ENCODE measurements at regions not wholly inside any gene's neighbourhood (a gene's known extent, or its start where the extent isn't known, plus 50 kb on each side); places are given as distances from the start of the nearest gene placed in this dataset.

DNA sequence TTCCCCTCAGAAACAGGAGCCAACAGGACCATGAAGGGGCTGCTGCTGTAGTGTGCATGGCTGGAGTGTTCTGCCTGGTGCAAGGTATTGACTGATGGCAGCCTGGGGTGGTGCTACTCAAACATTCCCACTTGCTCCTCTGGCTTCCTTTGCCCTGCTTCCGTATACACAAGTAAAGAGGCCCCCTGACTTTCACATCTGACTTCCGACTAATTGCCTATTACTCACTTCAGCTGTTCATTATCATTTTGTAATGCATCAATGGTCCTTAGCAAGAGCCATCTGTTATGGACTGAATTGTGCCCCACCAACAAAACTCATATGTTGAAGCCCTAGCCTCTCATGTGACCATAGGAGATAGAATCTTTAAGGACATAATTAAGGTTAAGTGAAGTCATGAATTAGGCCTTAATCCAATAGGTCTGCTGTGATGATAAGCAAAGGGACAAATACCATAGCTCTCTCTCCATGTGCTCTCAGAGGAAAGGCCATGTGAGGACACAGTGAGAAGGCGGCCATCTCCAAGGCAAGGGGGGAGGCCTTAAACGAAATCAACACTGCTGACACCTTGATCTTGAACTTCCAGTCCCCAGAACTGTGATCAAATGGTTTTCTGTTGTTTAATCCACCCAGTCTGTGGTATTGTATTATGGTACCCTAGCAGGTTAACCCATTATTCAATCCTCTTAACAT lies 122.5 kb upstream of the CLNK start:
- Histone ChIP-seq H4K20me1 (ENCODE audit: insufficient read depth) (no peaks in the 10 kb centered on the region), H3K4me2 (ENCODE audit: low read length) (no peak overlapping the region), H3K4me3 (replicated peaks in 1 of 2; ENCODE audit: low read depth in 1 of 2, low read length in 2 of 2) (no peak overlapping the region), H3K79me2 (ENCODE audit: insufficient read depth, low read length) (no peaks in the 10 kb centered on the region), H3K4me1 (ENCODE audit: control insufficient read depth in 1 of 2, insufficient read depth in 2 of 2, low read length in 2 of 2) (no peaks in the 10 kb centered on the region), H3K27ac (ENCODE audit: low read depth, low read length) (no peak overlapping the region), H3K9me2 (ENCODE audit: insufficient read depth) (no peaks in the 10 kb centered on the region), H2AFZ (ENCODE audit: low read depth, low read length, poor library complexity, severe bottlenecking) (no peak overlapping the region), H3K9me3 (ENCODE audit: control insufficient read depth in 1 of 2, insufficient read depth in 1 of 2, low read depth in 1 of 2, low read length in 2 of 2) (no peaks in the 10 kb centered on the region), H3K9ac (ENCODE audit: low read length) (no peak overlapping the region), H3K27me3 (ENCODE audit: insufficient read depth, low read length) (no peaks in the 10 kb centered on the region), H3K36me3 (ENCODE audit: control insufficient read depth in 1 of 2, insufficient read depth in 2 of 2, low read length in 2 of 2) (no peaks in the 10 kb centered on the region)
- intact Hi-C loops (cut with micrococcal nuclease): no loop called here
- ATAC-seq (no peak), DNase-seq (ENCODE audit: low read depth, low spot score) (no peak)
- POLR2A ChIA-PET: no interaction called here
- TF ChIP-seq POLR2AphosphoS5 (IDR thresholded peaks at IDR 0.05; ENCODE audit: low read depth, low read length): no peak
- TF ChIP-seq, protein P1, sequence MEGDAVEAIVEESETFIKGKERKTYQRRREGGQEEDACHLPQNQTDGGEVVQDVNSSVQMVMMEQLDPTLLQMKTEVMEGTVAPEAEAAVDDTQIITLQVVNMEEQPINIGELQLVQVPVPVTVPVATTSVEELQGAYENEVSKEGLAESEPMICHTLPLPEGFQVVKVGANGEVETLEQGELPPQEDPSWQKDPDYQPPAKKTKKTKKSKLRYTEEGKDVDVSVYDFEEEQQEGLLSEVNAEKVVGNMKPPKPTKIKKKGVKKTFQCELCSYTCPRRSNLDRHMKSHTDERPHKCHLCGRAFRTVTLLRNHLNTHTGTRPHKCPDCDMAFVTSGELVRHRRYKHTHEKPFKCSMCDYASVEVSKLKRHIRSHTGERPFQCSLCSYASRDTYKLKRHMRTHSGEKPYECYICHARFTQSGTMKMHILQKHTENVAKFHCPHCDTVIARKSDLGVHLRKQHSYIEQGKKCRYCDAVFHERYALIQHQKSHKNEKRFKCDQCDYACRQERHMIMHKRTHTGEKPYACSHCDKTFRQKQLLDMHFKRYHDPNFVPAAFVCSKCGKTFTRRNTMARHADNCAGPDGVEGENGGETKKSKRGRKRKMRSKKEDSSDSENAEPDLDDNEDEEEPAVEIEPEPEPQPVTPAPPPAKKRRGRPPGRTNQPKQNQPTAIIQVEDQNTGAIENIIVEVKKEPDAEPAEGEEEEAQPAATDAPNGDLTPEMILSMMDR (IDR thresholded peaks at IDR 0.05 in 2 of 3, conservative IDR thresholded peaks at IDR 0.05 in 1 of 3; ENCODE audit: borderline replicate concordance in 1 of 3, insufficient read depth in 1 of 3, low read depth in 2 of 3, low read length in 2 of 3): no peak
- no peak for TF ChIP-seq SIN3A (IDR thresholded peaks at IDR 0.05; ENCODE audit: low read depth)
- TF ChIP-seq ZNF274 (IDR thresholded peaks at IDR 0.05; ENCODE audit: low read depth, low read length): no peak
- TF ChIP-seq POLR2A (IDR thresholded peaks at IDR 0.05; ENCODE audit: borderline replicate concordance, extremely low read depth, insufficient read depth, insufficient read length): no peak
- TF ChIP-seq EGR1 (IDR thresholded peaks at IDR 0.05; ENCODE audit: low read depth): no peak
- no peak for TF ChIP-seq CBX3 (IDR thresholded peaks at IDR 0.05; ENCODE audit: low read depth)
- TF ChIP-seq, protein P2, sequence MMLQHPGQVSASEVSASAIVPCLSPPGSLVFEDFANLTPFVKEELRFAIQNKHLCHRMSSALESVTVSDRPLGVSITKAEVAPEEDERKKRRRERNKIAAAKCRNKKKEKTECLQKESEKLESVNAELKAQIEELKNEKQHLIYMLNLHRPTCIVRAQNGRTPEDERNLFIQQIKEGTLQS (IDR thresholded peaks at IDR 0.05): no peak
- TF ChIP-seq JUND (IDR thresholded peaks at IDR 0.05): no peak
- no peak for TF ChIP-seq FOSL1 (IDR thresholded peaks at IDR 0.05; ENCODE audit: low read depth)
- TF ChIP-seq, protein P3, sequence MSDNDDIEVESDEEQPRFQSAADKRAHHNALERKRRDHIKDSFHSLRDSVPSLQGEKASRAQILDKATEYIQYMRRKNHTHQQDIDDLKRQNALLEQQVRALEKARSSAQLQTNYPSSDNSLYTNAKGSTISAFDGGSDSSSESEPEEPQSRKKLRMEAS (IDR thresholded peaks at IDR 0.05): no peak
- no peak for TF ChIP-seq TCF7L2 (IDR thresholded peaks at IDR 0.05; ENCODE audit: borderline replicate concordance, extremely low read depth, insufficient read depth, insufficient read length)
- no peak for TF ChIP-seq YY1 (IDR thresholded peaks at IDR 0.05; ENCODE audit: extremely low read depth, insufficient replicate concordance, low read depth, low read length)
- TF ChIP-seq, protein P4, sequence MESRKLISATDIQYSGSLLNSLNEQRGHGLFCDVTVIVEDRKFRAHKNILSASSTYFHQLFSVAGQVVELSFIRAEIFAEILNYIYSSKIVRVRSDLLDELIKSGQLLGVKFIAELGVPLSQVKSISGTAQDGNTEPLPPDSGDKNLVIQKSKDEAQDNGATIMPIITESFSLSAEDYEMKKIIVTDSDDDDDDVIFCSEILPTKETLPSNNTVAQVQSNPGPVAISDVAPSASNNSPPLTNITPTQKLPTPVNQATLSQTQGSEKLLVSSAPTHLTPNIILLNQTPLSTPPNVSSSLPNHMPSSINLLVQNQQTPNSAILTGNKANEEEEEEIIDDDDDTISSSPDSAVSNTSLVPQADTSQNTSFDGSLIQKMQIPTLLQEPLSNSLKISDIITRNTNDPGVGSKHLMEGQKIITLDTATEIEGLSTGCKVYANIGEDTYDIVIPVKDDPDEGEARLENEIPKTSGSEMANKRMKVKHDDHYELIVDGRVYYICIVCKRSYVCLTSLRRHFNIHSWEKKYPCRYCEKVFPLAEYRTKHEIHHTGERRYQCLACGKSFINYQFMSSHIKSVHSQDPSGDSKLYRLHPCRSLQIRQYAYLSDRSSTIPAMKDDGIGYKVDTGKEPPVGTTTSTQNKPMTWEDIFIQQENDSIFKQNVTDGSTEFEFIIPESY (IDR thresholded peaks at IDR 0.05; ENCODE audit: extremely low read depth, insufficient replicate concordance, low read length): no peak
- TF ChIP-seq ELF1 (IDR thresholded peaks at IDR 0.05; ENCODE audit: borderline replicate concordance, low read depth): no peak
- TF ChIP-seq SRF (IDR thresholded peaks at IDR 0.05; ENCODE audit: low read depth): no peak
- TF ChIP-seq ZFX (IDR thresholded peaks at IDR 0.05): no peak
- TF ChIP-seq CEBPB (IDR thresholded peaks at IDR 0.05; ENCODE audit: low read depth): no peak
- no peak for TF ChIP-seq RAD21 (IDR thresholded peaks at IDR 0.05; ENCODE audit: low read depth)
- TF ChIP-seq SP1 (IDR thresholded peaks at IDR 0.05; ENCODE audit: low read depth): no peak
- RAD21 ChIA-PET (ENCODE audit: low non-redundant PET in 1 of 2, low total read pairs in 2 of 2, uncharacterized antibody in 2 of 2, unreplicated experiment in 2 of 2): no interaction called here
- BruUV-seq (replicated peaks): no TSS peak
- CTCF ChIA-PET: no interaction called here
